Aorta (tissue), 5 donors: ENCODE measurements at regions not wholly inside any gene's neighbourhood (a gene's known extent, or its start where the extent isn't known, plus 50 kb on each side); places are given as distances from the start of the nearest gene placed in this dataset.
A peak's percentile ranks its signal among the peaks of the same experiment; 100 is the strongest.
"Not testable (repeated sequence)": the region's sequence is repeated elsewhere in the genome, so short reads cannot be mapped to it uniquely, and the experiment has no call there.

ENCODE experiments used
- ATAC-seq: fragments of 200-7000 bp; cut with Tn5 transposase; one replicate; pipeline ENCODE4 v1.9.1; 2022; ENCODE audit warnings: moderate library complexity; ENCODE audit not compliant: low FRiP score
- DNase-seq, 2 donors: peaks; one replicate each; pipeline ENCODE4 v3.0.0-alpha.2; 2020
- H3K27ac ChIP-seq, 2 donors: one replicate each; pipeline ENCODE4 v1.5.1; 2013; ENCODE audit warnings: low read length in 2 of 2, mild to moderate bottlenecking in 2 of 2, moderate library complexity in 2 of 2, control low read depth in 1 of 2, inconsistent platforms in 1 of 2, low read depth in 1 of 2
- H3K27me3 ChIP-seq, 2 donors: one replicate each; pipeline ENCODE4 v1.6.1; 2013; ENCODE audit warnings: control low read depth in 1 of 2, low read length in 1 of 2, mild to moderate bottlenecking in 1 of 2, moderate library complexity in 1 of 2; ENCODE audit not compliant: insufficient read depth in 2 of 2, control insufficient read depth in 1 of 2
- H3K36me3 ChIP-seq, 2 donors: one replicate each; pipeline ENCODE4 v1.6.1; 2013; ENCODE audit warnings: control low read depth in 1 of 2, low read length in 1 of 2, mild to moderate bottlenecking in 1 of 2; ENCODE audit not compliant: insufficient read depth in 2 of 2, control insufficient read depth in 1 of 2
- H3K4me1 ChIP-seq, 2 donors: one replicate each; pipeline ENCODE4 v1.6.1; 2013; ENCODE audit warnings: low read length in 2 of 2, control low read depth in 1 of 2, mild to moderate bottlenecking in 1 of 2, moderate library complexity in 1 of 2; ENCODE audit not compliant: insufficient read depth in 2 of 2, control insufficient read depth in 1 of 2
- H3K4me3 ChIP-seq, 2 donors: one replicate each; pipeline ENCODE4 v1.5.1; 2013; ENCODE audit warnings: low read length in 2 of 2, control low read depth in 1 of 2, mild to moderate bottlenecking in 1 of 2
- H3K9me3 ChIP-seq: one replicate; pipeline ENCODE4 v1.6.1; 2013; ENCODE audit warnings: mild to moderate bottlenecking, low read length; ENCODE audit not compliant: control insufficient read depth
- WGBS, 2 donors: extraction: QIAGEN DNeasy Blood & Tissue Kit; methylation state at CpG; one replicate each; pipeline ENCODE4 v1.1.7; 2013; 5-methylcytosine and 5-hydroxymethylcytosine counted together
- intact Hi-C, 2 donors: fragments of 100-400 bp; cut with DNase I; formaldehyde crosslinking; loops; one replicate each; pipeline versions ENCODE4 v1.14.2 to v1.15.0; 2022
- donor health status: healthy with polysubstance abuse.
- donor health status: Bipolar disorder and iron deficiency.
- donor health status: DM: no; HTN: no; CAD: no.
- donor health status: DM: no; HTN: no; CAD: no.
- donor health status: DM: yes; HTN: yes; CAD: no.

GRCh38 chr4:55004831-55005230, 120.6 kb downstream of the KDR start:
- Histone ChIP-seq H3K36me3 (no peaks in the 10 kb centered on the region), H3K4me1 (no peaks in the 10 kb centered on the region), H3K27ac (no peak overlapping the region), H3K9me3 (no peaks in the 10 kb centered on the region), H3K27me3 (no peaks in the 10 kb centered on the region), H3K4me3 (no peak overlapping the region)
- ATAC-seq (peak; percentile 57), DNase-seq (no peak)
- WGBS, 2 donors, result 3 to 9% methylated on average over 1 of the region's 1 CpG
- intact Hi-C loops, result no loop called here

GRCh38 chr4:55002431-55002830, 123.0 kb downstream of the KDR start:
- H3K27me3 ChIP-seq, result no peaks in the 10 kb centered on the region
- intact Hi-C loops, result no loop called here
- H3K9me3 ChIP-seq, result no peaks in the 10 kb centered on the region
- H3K4me3 ChIP-seq, result no peak overlapping the region
- ATAC-seq (no peak), DNase-seq (no peak)
- no peaks in the 10 kb centered on the region for H3K4me1 ChIP-seq
- no peaks in the 10 kb centered on the region for H3K36me3 ChIP-seq
- WGBS, 2 donors, result 81 to 83% methylated on average over 1 of the region's 1 CpG
- H3K27ac ChIP-seq, result no peak overlapping the region

DNA sequence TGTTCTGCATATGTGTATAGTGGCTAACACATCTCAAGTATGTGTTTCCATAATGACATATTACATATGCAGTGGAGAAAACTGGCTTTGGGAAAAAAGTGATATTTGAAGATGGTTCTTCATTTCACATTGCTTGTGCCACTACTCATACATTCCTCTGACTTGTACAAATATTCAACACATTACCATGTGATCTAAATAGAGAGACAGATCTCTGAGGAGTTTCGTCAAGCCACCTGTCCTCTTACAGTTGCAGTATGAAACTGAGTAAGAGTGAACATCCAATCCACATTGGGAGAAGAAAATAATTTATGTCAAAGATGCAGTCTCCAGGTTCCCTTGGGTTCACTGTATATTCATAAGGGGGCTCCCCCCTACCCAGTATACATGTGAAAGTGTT, 123.9 kb downstream of the KDR start:
- DNase-seq (no peak), ATAC-seq (no peak)
- H3K9me3 ChIP-seq, result no peaks in the 10 kb centered on the region
- H3K36me3 ChIP-seq, result no peaks in the 10 kb centered on the region
- intact Hi-C loops, result no loop called here
- no peaks in the 10 kb centered on the region for H3K4me1 ChIP-seq
- 53 to 61% methylated on average over 1 of the region's 1 CpG for WGBS, 2 donors
- H3K27ac ChIP-seq, result no peak overlapping the region
- no peak overlapping the region for H3K4me3 ChIP-seq
- H3K27me3 ChIP-seq, result no peaks in the 10 kb centered on the region

DNA sequence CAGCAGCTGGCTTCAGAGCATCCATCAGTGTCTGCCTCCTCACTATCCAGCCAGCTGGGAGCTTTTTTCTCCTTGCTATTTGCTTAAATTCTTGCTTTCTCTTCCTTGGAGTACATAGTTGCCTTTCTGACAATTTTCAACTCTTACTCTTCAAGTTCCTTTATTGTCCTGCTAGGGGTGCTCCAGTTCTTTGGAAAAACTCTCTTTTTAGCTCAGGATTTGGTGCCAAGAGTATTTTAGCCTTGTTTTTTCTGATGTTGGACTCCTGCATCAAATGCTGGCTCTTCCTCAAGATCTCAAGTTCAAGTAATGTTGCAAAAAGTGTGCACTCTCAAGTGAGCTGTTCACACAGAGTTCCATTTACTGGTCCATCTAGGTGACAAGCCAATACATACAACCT, 126.4 kb downstream of the KDR start:
- Histone ChIP-seq H3K27me3 (no peaks in the 10 kb centered on the region), H3K36me3 (no peaks in the 10 kb centered on the region), H3K9me3 (no peaks in the 10 kb centered on the region), H3K27ac (no peak overlapping the region), H3K4me1 (no peaks in the 10 kb centered on the region), H3K4me3 (no peak overlapping the region)
- intact Hi-C loops, result loop anchor here (1.0 to 10.0 kb wide), 4 partner anchors 323 to 556 kb away; no protein-coding TSS in a partner anchor
- DNase-seq (no peak), ATAC-seq (peak; percentile 72)

DNA sequence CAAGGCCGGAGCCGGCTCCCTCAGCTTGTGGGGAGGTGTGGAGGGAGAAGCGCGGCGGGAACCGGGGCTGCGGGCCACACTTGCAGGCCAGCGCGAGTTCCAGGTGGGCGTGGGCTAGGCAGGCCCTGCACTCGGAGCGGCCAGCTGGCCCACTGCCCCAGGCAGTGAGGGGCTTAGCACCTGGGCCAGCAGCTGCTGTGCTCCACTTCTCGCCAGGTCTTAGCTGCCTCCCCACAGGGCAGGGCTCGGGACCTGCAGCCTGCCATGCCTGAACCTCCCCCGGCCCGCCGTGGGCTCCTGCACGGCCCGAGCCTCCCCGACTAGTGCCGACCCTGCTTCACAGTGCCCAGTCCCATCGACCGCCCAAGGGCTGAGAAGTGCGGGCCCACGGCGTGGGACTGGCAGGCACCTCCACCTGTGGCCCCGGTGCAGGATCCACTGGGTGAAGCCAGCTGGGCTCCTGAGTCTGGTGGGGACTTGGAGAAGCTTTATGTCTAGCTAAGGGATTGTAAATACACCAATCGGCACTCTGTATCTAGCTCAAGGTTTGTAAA, 131.8 kb downstream of the KDR start:
- not testable (repeated sequence) for H3K36me3 ChIP-seq, ATAC-seq, H3K4me1 ChIP-seq, H3K9me3 ChIP-seq, H3K27me3 ChIP-seq, H3K27ac ChIP-seq, H3K4me3 ChIP-seq
- 93 to 94% methylated on average over 26 to 28 of the region's 28 CpGs for WGBS, 2 donors
- DNase-seq, result peak in 1 of 2 donors; percentile 59
- intact Hi-C loops, result loop anchor here in 1 of 2 donors (10.0 kb wide), 1 partner anchor 561 kb away; no protein-coding TSS in a partner anchor

DNA sequence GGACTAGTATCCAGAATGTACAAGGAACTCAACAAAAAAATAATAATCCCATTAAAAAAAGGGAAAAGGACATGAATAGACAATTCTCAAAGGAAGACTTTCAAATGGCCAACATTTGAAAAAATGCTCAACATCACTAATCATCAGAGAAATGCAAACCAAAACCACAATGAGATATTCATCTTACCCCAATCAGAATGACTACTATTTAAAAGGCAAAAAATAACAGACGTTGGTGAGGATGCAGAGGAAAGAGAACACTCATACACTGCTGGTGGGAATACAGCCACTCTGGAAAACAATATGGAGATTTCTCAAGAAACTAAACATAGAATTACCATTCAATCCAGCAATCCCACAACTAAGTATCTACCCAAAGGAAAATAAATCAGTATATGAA, 133.1 kb downstream of the KDR start:
- intact Hi-C loops, result loop anchor here in 1 of 2 donors (10.0 kb wide), 1 partner anchor 563 kb away; no protein-coding TSS in a partner anchor
- 66 to 67% methylated on average over 1 of the region's 1 CpG for WGBS, 2 donors

GRCh38 chr4:54988655-54989054, 136.7 kb downstream of the KDR start:
- Histone ChIP-seq H3K27ac (no peak overlapping the region), H3K36me3 (no peaks in the 10 kb centered on the region), H3K27me3 (no peaks in the 10 kb centered on the region), H3K9me3 (no peaks in the 10 kb centered on the region), H3K4me1 (no peaks in the 10 kb centered on the region), H3K4me3 (no peak overlapping the region)
- ATAC-seq, result no peak
- DNase-seq, result no peak
- intact Hi-C loops, result no loop called here

More for the DNA sequence above, 133.1 kb downstream of the KDR start:
- no peak overlapping the region for H3K27ac ChIP-seq
- no peak overlapping the region for H3K4me3 ChIP-seq
- DNase-seq (no peak), ATAC-seq (no peak)
- H3K4me1 ChIP-seq, result no peaks in the 10 kb centered on the region
- H3K36me3 ChIP-seq, result no peaks in the 10 kb centered on the region
- no peaks in the 10 kb centered on the region for H3K27me3 ChIP-seq
- no peaks in the 10 kb centered on the region for H3K9me3 ChIP-seq

DNA sequence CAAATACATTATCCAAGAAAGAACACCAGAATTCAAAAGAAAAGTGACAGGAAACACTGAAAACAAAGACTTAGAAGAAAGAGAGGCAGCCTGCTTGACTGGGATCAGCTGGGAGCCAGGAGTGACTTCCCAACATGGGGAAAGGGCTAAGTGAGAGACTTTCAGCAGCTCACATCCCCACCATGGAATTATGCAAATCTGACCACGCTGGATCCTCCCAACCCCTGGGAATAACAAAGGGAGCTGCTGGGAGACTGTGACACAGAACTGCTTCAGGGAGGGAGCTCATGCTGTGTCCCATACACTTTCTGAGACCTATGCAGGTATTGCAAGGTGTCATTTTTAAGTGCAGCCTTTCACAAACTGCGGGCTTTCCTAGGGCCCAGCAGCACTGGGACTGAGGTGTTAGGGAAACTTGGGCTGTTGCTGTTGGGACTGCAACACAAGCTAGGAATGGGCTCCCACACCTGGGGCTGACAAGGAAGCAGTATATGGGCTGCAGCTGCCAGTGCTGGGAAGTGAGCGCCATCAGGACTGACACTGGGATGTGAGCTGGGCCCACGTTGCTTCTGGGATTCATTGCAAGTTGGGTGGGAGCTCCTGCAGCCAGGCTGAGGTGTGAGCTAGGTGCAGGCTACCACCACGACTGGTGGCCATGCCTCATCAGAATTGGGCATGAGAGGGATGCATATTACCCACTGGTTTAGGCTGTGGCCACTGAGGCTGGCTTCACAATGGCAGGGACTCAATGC, 139.1 kb downstream of the KDR start:
- Histone ChIP-seq H3K36me3 (no peaks in the 10 kb centered on the region), H3K27me3 (no peaks in the 10 kb centered on the region), H3K27ac (no peak overlapping the region), H3K4me3 (no peak overlapping the region), H3K9me3 (no peaks in the 10 kb centered on the region), H3K4me1 (no peaks in the 10 kb centered on the region)
- 63 to 71% methylated on average over 5 of the region's 5 CpGs for WGBS, 2 donors
- ATAC-seq (no peak), DNase-seq (peak in 1 of 2 donors; percentile 42)
- intact Hi-C loops, result no loop called here

DNA sequence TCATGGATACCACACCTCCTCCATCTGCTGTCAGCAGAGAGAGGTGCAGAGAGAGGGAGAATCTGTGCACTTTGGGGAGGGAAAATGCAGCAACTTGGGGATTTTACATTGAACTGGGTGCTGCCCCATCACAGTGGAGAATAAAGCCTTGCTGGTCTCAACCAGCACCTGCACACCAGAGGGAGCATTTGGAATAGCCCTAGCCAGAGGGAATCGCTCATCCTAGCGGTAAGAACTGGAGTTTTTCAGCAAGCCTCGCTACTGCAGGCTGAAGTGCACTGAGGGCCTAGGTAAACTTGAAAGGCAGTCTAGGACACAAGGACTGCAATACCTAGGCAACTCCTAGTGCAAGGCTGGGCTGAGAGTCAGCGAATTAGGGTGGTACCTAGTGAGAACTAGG, 148.7 kb downstream of the KDR start:
- no peaks in the 10 kb centered on the region for H3K27me3 ChIP-seq
- intact Hi-C loops, result no loop called here
- 59 to 77% methylated on average over 4 of the region's 4 CpGs for WGBS, 2 donors
- no peak for ATAC-seq
- no peak overlapping the region for H3K4me3 ChIP-seq
- H3K4me1 ChIP-seq, result no peaks in the 10 kb centered on the region
- H3K36me3 ChIP-seq, result no peaks in the 10 kb centered on the region
- H3K27ac ChIP-seq, result no peak overlapping the region
- DNase-seq, result no peak
- H3K9me3 ChIP-seq, result peaks cover 1% of the 10 kb centered on the region
